ENCODE measurements at regions not wholly inside any gene's neighbourhood (a gene's known extent, or its start where the extent isn't known, plus 50 kb on each side); places are given as distances from the start of the nearest gene placed in this dataset.
"Not testable (repeated sequence)": the region's sequence is repeated elsewhere in the genome, so short reads cannot be mapped to it uniquely, and the experiment has no call there.

DNA sequence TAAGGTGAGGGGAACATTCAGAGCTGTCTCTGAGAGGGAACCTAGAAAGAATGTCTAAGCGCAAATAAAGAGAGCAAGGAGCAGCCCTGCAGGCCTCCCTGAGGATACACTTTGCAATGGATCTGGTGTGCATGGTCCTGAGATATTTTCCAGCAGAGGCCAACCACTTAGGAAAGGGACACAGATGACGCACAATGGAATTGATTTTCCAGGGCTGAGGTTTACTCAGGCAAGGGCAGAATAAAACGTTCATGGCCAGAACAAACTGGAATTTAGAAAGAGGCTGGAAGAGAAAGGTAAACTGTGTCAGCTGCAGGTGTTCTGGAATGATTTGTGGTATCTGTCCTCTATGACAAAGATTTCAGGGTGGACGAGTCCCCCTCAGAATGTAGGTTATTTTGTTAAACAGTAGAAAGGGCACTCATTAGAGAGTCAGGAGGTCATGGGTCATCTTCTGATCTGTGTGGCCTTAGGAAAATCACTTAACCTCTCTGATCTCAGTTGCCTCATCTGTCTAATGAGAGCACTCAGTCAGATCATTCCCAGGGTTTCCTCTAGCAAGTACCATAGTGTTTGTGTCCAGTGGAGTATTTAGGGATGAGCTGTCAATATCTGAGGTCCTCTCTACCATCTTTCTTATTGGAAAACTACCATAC, 61.8 kb upstream of the PGBD5 start:
- no peak for DNase-seq (ENCODE audit: low read depth)

DNA sequence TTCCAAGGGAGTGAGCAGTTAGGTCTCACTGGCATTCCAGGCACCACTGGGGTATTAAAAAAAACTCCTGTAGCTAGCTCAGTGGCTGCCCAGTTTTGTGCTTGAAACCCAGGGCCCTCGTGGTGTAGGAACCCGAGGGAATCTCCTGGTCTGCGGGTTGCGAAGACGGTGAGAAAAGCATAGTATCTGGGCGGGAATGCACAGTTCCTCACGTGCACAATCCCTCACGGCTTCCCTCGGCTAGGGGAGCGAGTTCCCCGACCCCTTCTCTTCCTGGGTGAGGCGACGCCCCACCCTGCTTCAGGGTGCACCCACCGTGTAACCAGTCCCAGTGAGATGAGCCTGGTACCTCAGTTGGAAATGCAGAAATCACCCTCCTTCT, 50.5 kb upstream of the PGBD5 start:
- no peak for DNase-seq (ENCODE audit: low read depth)

DNA sequence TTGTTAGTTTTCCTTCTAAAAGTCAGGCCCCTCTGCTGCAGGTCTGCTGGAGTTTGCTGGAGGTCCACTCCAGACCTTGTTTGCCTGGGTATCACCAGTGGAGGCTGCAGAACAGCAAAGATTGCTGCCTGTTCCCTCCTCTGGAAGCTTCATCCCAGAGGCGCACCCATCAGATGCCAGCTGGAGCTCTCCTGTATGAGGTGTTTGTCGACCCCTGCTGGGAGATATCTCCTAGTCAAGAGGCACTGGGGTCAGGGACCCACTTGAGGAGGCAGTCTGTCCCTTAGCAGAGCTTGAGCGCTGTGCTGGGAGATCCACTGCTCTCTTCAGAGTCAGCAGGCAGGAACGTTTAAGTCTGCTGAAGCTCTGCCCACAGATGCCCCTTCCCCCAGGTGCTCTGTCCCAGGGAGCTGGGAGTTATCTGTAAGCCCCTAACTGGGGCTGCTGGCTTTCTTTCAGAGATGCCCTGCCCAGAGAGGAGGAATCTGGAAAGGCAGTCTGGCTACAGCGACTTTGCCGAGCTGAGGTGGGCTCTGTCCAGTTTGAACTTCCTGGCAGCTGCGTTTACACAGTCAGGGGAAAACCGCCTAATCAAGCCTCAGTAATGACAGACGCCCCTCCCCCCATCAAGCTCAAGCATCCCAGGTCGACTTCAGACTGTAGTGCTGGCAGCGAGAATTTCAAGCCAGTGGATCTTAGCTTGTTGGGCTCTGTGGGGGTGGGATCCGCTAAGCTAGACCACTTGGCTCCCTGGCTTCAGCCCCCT, 49.9 kb upstream of the PGBD5 start:
- not testable (repeated sequence) for DNase-seq (ENCODE audit: low read depth)

Data from renal cortical epithelial cell (primary cell).